ENCODE measurements at regions not wholly inside any gene's neighbourhood (a gene's known extent, or its start where the extent isn't known, plus 50 kb on each side); places are given as distances from the start of the nearest gene placed in this dataset.
"Not testable (repeated sequence)": the region's sequence is repeated elsewhere in the genome, so short reads cannot be mapped to it uniquely, and the experiment has no call there.

- ChIA-PET CTCF (no interaction called here), POLR2A (no interaction called here)
- no peak for TF ChIP-seq CTCF (IDR thresholded peaks at IDR 0.05; ENCODE audit: insufficient read depth, low read length, missing control alignments)
- no peak for DNase-seq (ENCODE audit: low read depth, low spot score)
- H3K4me3 ChIP-seq (ENCODE audit: low read depth, low read length), result no peak overlapping the region
Observed at GRCh38 chr7:53151496-53151895, 116.1 kb downstream of the POM121L12 start.

- H3K4me3 ChIP-seq (ENCODE audit: low read depth, low read length); CTCF ChIA-PET; POLR2A ChIA-PET; DNase-seq (ENCODE audit: low read depth, low spot score): not testable (repeated sequence)
Observed at GRCh38 chr7:53187184-53187583, 151.8 kb downstream of the POM121L12 start.

- DNase-seq (ENCODE audit: low read depth, low spot score), result no peak
- no peak for TF ChIP-seq CTCF (IDR thresholded peaks at IDR 0.05; ENCODE audit: insufficient read depth, low read length, missing control alignments)
- POLR2A ChIA-PET, result no interaction called here
- CTCF ChIA-PET, result no interaction called here
- H3K4me3 ChIP-seq (ENCODE audit: low read depth, low read length), result no peak overlapping the region
Observed at GRCh38 chr7:53191191-53191695, 155.8 kb downstream of the POM121L12 start.

GRCh38 chr7:53191836-53192443, 156.5 kb downstream of the POM121L12 start:
- ChIA-PET CTCF (no interaction called here), POLR2A (no interaction called here)
- no peak for TF ChIP-seq CTCF (IDR thresholded peaks at IDR 0.05; ENCODE audit: insufficient read depth, low read length, missing control alignments)
- H3K4me3 ChIP-seq (ENCODE audit: low read depth, low read length), result no peak overlapping the region
- no peak for DNase-seq (ENCODE audit: low read depth, low spot score)

GRCh38 chr7:53205006-53205405, 169.6 kb downstream of the POM121L12 start:
- H3K4me3 ChIP-seq (ENCODE audit: low read depth, low read length), result no peak overlapping the region
- TF ChIP-seq CTCF (IDR thresholded peaks at IDR 0.05; ENCODE audit: insufficient read depth, low read length, missing control alignments), result no peak
- DNase-seq (ENCODE audit: low read depth, low spot score), result no peak
- CTCF ChIA-PET, result no interaction called here
- POLR2A ChIA-PET, result no interaction called here

GRCh38 chr7:53209129-53209528, 173.7 kb downstream of the POM121L12 start:
- POLR2A ChIA-PET, result no interaction called here
- DNase-seq (ENCODE audit: low read depth, low spot score), result no peak
- CTCF ChIA-PET, result no interaction called here
- TF ChIP-seq CTCF (IDR thresholded peaks at IDR 0.05; ENCODE audit: insufficient read depth, low read length, missing control alignments), result no peak
- H3K4me3 ChIP-seq (ENCODE audit: low read depth, low read length), result no peak overlapping the region

GRCh38 chr7:53214463-53214862, 179.0 kb downstream of the POM121L12 start:
- CTCF ChIA-PET, result no interaction called here
- no peak overlapping the region for H3K4me3 ChIP-seq (ENCODE audit: low read depth, low read length)
- TF ChIP-seq CTCF (IDR thresholded peaks at IDR 0.05; ENCODE audit: insufficient read depth, low read length, missing control alignments), result no peak
- no peak for DNase-seq (ENCODE audit: low read depth, low spot score)
- POLR2A ChIA-PET, result no interaction called here
